Mucosa of rectum (tissue), 2 donors: ENCODE measurements at regions not wholly inside any gene's neighbourhood (a gene's known extent, or its start where the extent isn't known, plus 50 kb on each side); places are given as distances from the start of the nearest gene placed in this dataset.

Experiments
- H3K27ac ChIP-seq, 2 donors: one replicate each; pipeline ENCODE4 v1.7.0; 2013; ENCODE audit warnings: inconsistent platforms in 2 of 2, low read depth in 2 of 2, low read length in 2 of 2
- H3K27me3 ChIP-seq, 2 donors: one replicate each; pipeline ENCODE4 v1.7.0; 2013; ENCODE audit warnings: low read length in 2 of 2; ENCODE audit not compliant: control insufficient read depth in 2 of 2, insufficient read depth in 2 of 2
- H3K36me3 ChIP-seq, 2 donors: one replicate each; pipeline ENCODE4 v1.7.0; 2013; ENCODE audit warnings: low read length in 2 of 2; ENCODE audit not compliant: control insufficient read depth in 2 of 2, insufficient read depth in 2 of 2
- H3K4me1 ChIP-seq, 2 donors: one replicate each; pipeline ENCODE4 v1.7.0; 2013; ENCODE audit warnings: low read length in 2 of 2, mild to moderate bottlenecking in 1 of 2; ENCODE audit not compliant: control insufficient read depth in 2 of 2, insufficient read depth in 2 of 2
- H3K4me3 ChIP-seq, 2 donors: one replicate each; pipeline ENCODE4 v1.7.0; 2013; ENCODE audit warnings: low read length in 2 of 2
- H3K9ac ChIP-seq, 2 donors: one replicate each; pipeline ENCODE4 v1.7.0; 2013; ENCODE audit warnings: low read length in 2 of 2, low read depth in 1 of 2, mild to moderate bottlenecking in 1 of 2
- H3K9me3 ChIP-seq, 2 donors: one replicate each; pipeline ENCODE4 v1.7.0; 2013; ENCODE audit warnings: low read length in 2 of 2; ENCODE audit not compliant: control insufficient read depth in 2 of 2
- donor health status: healthy.
- donor health status: Normal muscosa, but diverticular disease.

- H3K4me1 ChIP-seq = no peaks in the 10 kb centered on the region
- H3K27me3 ChIP-seq = no peaks in the 10 kb centered on the region
- no peaks in the 10 kb centered on the region for H3K36me3 ChIP-seq
- no peak overlapping the region for H3K9ac ChIP-seq
- H3K4me3 ChIP-seq = no peak overlapping the region
- H3K9me3 ChIP-seq = no peaks in the 10 kb centered on the region
- no peak overlapping the region for H3K27ac ChIP-seq
These were observed 238.1 kb upstream of the DIAPH2 start for GRCh38 chrX:96446524-96446923.

- Histone ChIP-seq H3K27ac (no peak overlapping the region), H3K4me3 (no peak overlapping the region), H3K9me3 (no peaks in the 10 kb centered on the region), H3K36me3 (no peaks in the 10 kb centered on the region), H3K9ac (no peak overlapping the region), H3K27me3 (no peaks in the 10 kb centered on the region), H3K4me1 (no peaks in the 10 kb centered on the region)
These were observed 237.5 kb upstream of the DIAPH2 start for GRCh38 chrX:96447161-96447560.

- Histone ChIP-seq H3K4me3 (no peak overlapping the region), H3K4me1 (no peaks in the 10 kb centered on the region), H3K27ac (no peak overlapping the region), H3K27me3 (no peaks in the 10 kb centered on the region), H3K9me3 (no peaks in the 10 kb centered on the region), H3K9ac (no peak overlapping the region), H3K36me3 (no peaks in the 10 kb centered on the region)
These were observed 235.5 kb upstream of the DIAPH2 start for GRCh38 chrX:96449191-96449590.

- Histone ChIP-seq H3K4me3 (no peak overlapping the region), H3K9me3 (no peaks in the 10 kb centered on the region), H3K4me1 (no peaks in the 10 kb centered on the region), H3K27ac (no peak overlapping the region), H3K36me3 (no peaks in the 10 kb centered on the region), H3K9ac (no peak overlapping the region), H3K27me3 (no peaks in the 10 kb centered on the region)
These were observed 234.7 kb upstream of the DIAPH2 start for GRCh38 chrX:96449896-96450295.

GRCh38 chrX:96453139-96453538 is 231.5 kb upstream of the DIAPH2 start:
- Histone ChIP-seq H3K36me3 (no peaks in the 10 kb centered on the region), H3K9ac (no peak overlapping the region), H3K9me3 (no peaks in the 10 kb centered on the region), H3K27me3 (peaks cover 0 to 3% of the 10 kb centered on the region in 2 donors), H3K4me3 (no peak overlapping the region), H3K27ac (no peak overlapping the region), H3K4me1 (no peaks in the 10 kb centered on the region)

- Histone ChIP-seq H3K4me3 (no peak overlapping the region), H3K27me3 (peaks cover 2 to 3% of the 10 kb centered on the region in 2 donors), H3K9ac (no peak overlapping the region), H3K36me3 (no peaks in the 10 kb centered on the region), H3K4me1 (no peaks in the 10 kb centered on the region), H3K9me3 (no peaks in the 10 kb centered on the region), H3K27ac (no peak overlapping the region)
These were observed 229.6 kb upstream of the DIAPH2 start for GRCh38 chrX:96455078-96455477.

GRCh38 chrX:96464880-96465558 is 219.6 kb upstream of the DIAPH2 start:
- Histone ChIP-seq H3K4me3 (no peak overlapping the region), H3K4me1 (no peaks in the 10 kb centered on the region), H3K27ac (no peak overlapping the region), H3K36me3 (no peaks in the 10 kb centered on the region), H3K9ac (no peak overlapping the region), H3K27me3 (peaks cover 0 to under 1% of the 10 kb centered on the region in 2 donors), H3K9me3 (no peaks in the 10 kb centered on the region)

- peaks cover 0 to 5% of the 10 kb centered on the region in 2 donors for H3K27me3 ChIP-seq
- H3K4me3 ChIP-seq = no peak overlapping the region
- peak overlapping the region; percentile 32 to 46 for H3K27ac ChIP-seq
- H3K9ac ChIP-seq = no peak overlapping the region
- H3K36me3 ChIP-seq = no peaks in the 10 kb centered on the region
- no peaks in the 10 kb centered on the region for H3K4me1 ChIP-seq
- H3K9me3 ChIP-seq = no peaks in the 10 kb centered on the region
These were observed 210.5 kb upstream of the DIAPH2 start for GRCh38 chrX:96474029-96474740.

- no peak overlapping the region for H3K9ac ChIP-seq
- no peaks in the 10 kb centered on the region for H3K36me3 ChIP-seq
- no peaks in the 10 kb centered on the region for H3K4me1 ChIP-seq
- no peaks in the 10 kb centered on the region for H3K9me3 ChIP-seq
- peak overlapping the region in 1 of 2 donors; percentile 58 for H3K27ac ChIP-seq
- H3K27me3 ChIP-seq = peaks cover 0 to 5% of the 10 kb centered on the region in 2 donors
- no peak overlapping the region for H3K4me3 ChIP-seq
These were observed 209.9 kb upstream of the DIAPH2 start for GRCh38 chrX:96474741-96475125.

- Histone ChIP-seq H3K4me3 (no peak overlapping the region), H3K36me3 (no peaks in the 10 kb centered on the region), H3K27ac (no peak overlapping the region), H3K4me1 (no peaks in the 10 kb centered on the region), H3K9me3 (no peaks in the 10 kb centered on the region), H3K9ac (no peak overlapping the region), H3K27me3 (no peaks in the 10 kb centered on the region)
These were observed 204.6 kb upstream of the DIAPH2 start for GRCh38 chrX:96480081-96480480.
